ENCODE measurements at regions not wholly inside any gene's neighbourhood (a gene's known extent, or its start where the extent isn't known, plus 50 kb on each side); places are given as distances from the start of the nearest gene placed in this dataset.
A peak's percentile ranks its signal among the peaks of the same experiment; 100 is the strongest.
"Not testable (repeated sequence)": the region's sequence is repeated elsewhere in the genome, so short reads cannot be mapped to it uniquely, and the experiment has no call there.

DNA sequence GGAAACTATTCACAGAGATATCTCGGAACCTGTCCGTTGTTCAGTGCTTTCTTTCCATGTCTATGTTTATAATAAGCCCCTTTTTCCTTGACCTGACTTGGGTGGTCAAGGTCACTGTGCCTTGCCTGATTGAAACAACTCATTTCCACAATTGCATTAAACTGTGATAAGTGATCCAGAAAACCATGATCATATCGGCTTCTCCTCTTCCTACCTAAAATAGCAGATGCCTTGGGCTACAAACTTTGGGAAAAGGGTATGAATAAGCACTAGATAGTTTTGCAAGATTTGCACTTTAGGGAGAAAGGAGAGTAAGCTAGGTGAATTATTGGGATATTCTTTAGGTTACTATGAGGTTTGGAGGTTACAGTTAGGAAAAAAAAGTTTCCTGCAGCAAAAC, 115.2 kb downstream of the KBTBD2 start:
- H3K27me3 Mint-ChIP-seq; H3K27ac Mint-ChIP-seq; H3K4me3 Mint-ChIP-seq; H3K9me3 Mint-ChIP-seq; H3K4me1 Mint-ChIP-seq (ENCODE audit: low read depth); H3K36me3 Mint-ChIP-seq (ENCODE audit: low read depth); intact Hi-C loops (cut with micrococcal nuclease): not testable (repeated sequence)

DNA sequence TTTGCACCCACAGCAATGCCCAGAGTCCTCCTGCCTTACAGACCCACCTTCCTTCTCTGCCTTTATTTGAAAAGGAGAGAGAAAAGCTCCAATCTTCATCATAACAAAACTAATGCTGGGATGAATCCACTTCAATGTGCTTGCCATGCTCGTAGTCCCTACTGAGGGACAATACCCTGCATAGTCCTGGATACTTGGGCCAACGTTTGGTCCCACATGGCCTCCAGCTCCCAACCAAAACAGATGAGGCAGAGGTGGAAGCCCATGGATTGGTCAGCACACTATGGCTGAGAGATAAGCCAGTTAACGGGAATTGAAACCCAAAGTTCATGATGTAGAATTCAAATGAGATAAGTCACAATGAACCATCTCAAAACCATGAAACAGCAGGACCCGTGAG, 115.8 kb downstream of the KBTBD2 start:
- H3K9me3 Mint-ChIP-seq; H3K27me3 Mint-ChIP-seq; intact Hi-C loops (cut with micrococcal nuclease); H3K4me3 Mint-ChIP-seq; H3K27ac Mint-ChIP-seq; H3K36me3 Mint-ChIP-seq (ENCODE audit: low read depth); H3K4me1 Mint-ChIP-seq (ENCODE audit: low read depth): not testable (repeated sequence)

DNA sequence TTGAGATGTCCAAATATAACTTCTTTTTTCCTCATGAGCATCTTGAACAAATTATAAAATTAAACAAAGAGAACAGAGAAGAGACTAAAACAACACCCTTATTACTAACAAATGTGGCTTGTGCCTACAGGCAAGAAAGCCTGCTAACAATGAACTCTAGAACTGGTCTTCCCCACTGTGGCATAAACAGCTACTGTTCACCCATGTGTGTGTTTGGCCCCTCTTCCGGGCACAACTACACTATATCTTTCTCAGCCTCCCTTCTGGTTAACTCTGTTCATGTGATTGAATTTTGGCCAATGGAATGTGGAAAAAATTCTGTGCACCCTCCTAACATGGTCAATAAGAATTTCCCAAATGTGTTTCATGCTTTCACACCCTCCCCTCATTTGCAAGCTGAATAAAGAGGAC, 117.0 kb downstream of the KBTBD2 start:
- H3K9me3 Mint-ChIP-seq: no peaks in the 10 kb centered on the region
- intact Hi-C loops (cut with micrococcal nuclease): no loop called here
- H3K27me3 Mint-ChIP-seq: no peaks in the 10 kb centered on the region
- H3K4me3 Mint-ChIP-seq: no peak overlapping the region
- no peaks in the 10 kb centered on the region for H3K36me3 Mint-ChIP-seq (ENCODE audit: low read depth)
- no peaks in the 10 kb centered on the region for H3K4me1 Mint-ChIP-seq (ENCODE audit: low read depth)
- H3K27ac Mint-ChIP-seq: no peak overlapping the region

DNA sequence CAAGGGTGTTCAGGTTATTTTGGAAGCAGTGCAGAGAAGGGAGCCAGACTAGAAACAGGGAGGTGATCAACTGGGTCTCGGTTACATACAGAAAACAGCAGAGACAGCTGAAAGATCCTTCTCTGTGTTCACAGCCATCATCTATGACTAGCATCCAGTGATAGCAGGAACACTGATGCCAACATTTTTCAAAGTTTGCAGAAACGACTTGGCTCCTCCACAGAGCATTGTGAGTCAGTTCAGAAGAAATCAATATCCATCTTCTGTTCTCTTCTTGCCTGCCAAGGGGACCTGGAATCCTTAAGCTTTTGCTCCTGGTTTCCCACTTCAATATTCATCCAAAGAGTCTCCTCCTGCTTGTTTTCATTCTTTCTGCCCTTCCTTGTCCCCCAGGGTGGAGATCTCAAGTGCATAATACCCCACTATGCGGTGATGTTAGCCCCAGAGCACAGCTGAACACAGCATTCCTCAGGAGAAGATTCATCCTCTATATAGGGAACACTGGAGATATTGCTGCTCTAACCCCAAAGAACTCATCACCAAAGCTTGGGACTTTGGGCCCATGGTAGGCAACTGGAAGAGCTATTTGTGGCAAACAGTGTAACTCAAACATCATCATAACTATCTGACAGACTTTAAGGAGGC, 122.6 kb downstream of the KBTBD2 start:
- H3K36me3 Mint-ChIP-seq (ENCODE audit: low read depth); H3K9me3 Mint-ChIP-seq; H3K27me3 Mint-ChIP-seq; H3K4me1 Mint-ChIP-seq (ENCODE audit: low read depth); H3K27ac Mint-ChIP-seq; intact Hi-C loops (cut with micrococcal nuclease); H3K4me3 Mint-ChIP-seq: not testable (repeated sequence)

DNA sequence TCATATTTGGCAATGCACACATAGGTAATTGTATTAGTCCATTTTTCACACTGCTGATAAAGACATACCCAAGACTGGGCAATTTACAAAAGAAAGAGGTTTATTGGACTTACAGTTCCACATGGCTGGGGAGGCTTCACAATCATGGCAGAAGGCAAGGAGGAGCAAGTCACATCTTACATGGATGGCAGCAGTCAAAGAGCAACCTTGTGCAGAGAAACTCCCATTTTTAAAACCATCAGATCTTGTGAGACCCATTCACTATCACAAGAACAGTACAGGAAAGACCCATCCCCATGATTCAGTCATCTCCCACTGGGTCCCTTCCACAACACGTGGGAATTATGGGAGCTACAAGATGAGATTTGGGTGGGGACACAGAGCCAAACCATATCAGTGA, 123.2 kb downstream of the KBTBD2 start:
- H3K4me3 Mint-ChIP-seq; intact Hi-C loops (cut with micrococcal nuclease): not testable (repeated sequence)

DNA sequence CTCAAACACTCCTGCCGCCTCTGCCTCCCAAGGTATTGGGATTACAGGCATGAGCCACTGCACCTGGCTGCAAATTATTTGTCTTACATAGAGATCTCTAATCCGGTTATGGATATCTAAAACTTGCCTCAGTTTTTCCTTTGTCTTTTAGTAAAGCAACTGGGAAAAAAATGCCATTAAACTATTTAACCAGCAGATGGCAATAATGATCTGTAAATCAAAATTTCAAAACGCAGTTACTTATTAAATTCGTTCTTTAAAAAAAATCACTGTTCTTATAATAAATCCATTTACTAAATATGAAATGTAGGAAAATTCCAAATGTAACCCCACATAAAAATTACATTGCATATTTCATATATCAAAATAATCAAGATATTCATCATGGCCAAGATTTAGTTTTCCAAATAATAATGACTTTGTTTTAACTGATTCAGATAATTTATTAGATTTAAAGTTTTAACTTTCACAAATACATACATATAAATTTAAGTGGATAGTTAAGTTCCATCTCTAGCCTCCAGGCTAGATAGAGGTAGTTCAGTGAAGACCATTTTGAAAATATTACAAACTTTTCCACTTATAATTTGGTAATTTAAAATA, 125.8 kb downstream of the KBTBD2 start:
- intact Hi-C loops (cut with micrococcal nuclease); H3K4me3 Mint-ChIP-seq; H3K9me3 Mint-ChIP-seq; H3K36me3 Mint-ChIP-seq (ENCODE audit: low read depth); H3K27ac Mint-ChIP-seq: not testable (repeated sequence)
- H3K27me3 Mint-ChIP-seq: peaks cover 30% of the 10 kb centered on the region
- peaks cover 23% of the 10 kb centered on the region for H3K4me1 Mint-ChIP-seq (ENCODE audit: low read depth)

More for the DNA sequence above, 123.2 kb downstream of the KBTBD2 start:
- H3K36me3 Mint-ChIP-seq (ENCODE audit: low read depth); H3K4me1 Mint-ChIP-seq (ENCODE audit: low read depth); H3K9me3 Mint-ChIP-seq; H3K27me3 Mint-ChIP-seq; H3K27ac Mint-ChIP-seq: not testable (repeated sequence)

DNA sequence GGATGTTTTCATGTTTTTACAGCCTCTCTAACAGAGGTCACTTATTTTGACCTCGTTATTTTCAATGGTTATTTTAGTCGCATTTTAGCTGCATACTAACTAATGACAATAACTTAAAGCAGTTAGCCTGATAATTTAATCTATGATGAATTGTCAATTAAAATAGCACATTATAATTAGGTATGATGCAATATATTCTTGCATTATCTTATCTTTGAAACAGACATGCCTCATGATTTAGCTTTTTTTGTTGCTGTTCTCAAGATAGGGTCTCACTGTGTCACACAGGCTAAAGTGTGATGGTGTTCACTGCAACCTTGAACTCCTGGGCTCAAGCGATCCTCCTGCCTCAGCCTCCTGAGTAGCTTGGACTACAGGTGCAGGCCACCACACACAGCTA, 126.4 kb downstream of the KBTBD2 start:
- H3K4me1 Mint-ChIP-seq (ENCODE audit: low read depth): peaks cover 23% of the 10 kb centered on the region
- no peaks in the 10 kb centered on the region for H3K36me3 Mint-ChIP-seq (ENCODE audit: low read depth)
- H3K9me3 Mint-ChIP-seq: peaks cover 10% of the 10 kb centered on the region
- intact Hi-C loops (cut with micrococcal nuclease): no loop called here
- H3K4me3 Mint-ChIP-seq: no peak overlapping the region
- H3K27me3 Mint-ChIP-seq: peaks cover 33% of the 10 kb centered on the region
- H3K27ac Mint-ChIP-seq: no peak overlapping the region

DNA sequence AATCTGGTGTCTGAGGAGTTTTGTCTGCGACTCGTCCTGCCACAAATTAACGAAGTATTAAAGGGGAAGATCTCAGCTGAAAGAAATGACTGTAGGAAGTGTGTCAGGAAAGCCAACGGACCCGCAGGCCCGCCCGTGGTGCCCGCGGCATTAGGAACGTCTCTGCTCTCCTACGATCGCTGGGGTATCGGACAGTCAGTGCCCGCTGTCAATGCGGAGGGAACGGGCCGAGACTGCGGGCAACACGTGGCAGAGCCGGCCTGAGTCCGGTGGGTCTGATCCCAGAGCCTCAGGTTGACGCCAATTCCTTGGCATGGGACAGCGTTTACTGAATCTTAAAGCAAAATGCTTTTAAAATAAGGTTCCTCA, 128.7 kb downstream of the KBTBD2 start:
- peaks cover under 1% of the 10 kb centered on the region for H3K9me3 Mint-ChIP-seq
- intact Hi-C loops (cut with micrococcal nuclease): no loop called here
- H3K4me1 Mint-ChIP-seq (ENCODE audit: low read depth): peaks cover 23% of the 10 kb centered on the region
- H3K36me3 Mint-ChIP-seq (ENCODE audit: low read depth): no peaks in the 10 kb centered on the region
- H3K4me3 Mint-ChIP-seq: peak overlapping the region; percentile 58
- H3K27ac Mint-ChIP-seq: no peak overlapping the region
- peaks cover 34% of the 10 kb centered on the region for H3K27me3 Mint-ChIP-seq

DNA sequence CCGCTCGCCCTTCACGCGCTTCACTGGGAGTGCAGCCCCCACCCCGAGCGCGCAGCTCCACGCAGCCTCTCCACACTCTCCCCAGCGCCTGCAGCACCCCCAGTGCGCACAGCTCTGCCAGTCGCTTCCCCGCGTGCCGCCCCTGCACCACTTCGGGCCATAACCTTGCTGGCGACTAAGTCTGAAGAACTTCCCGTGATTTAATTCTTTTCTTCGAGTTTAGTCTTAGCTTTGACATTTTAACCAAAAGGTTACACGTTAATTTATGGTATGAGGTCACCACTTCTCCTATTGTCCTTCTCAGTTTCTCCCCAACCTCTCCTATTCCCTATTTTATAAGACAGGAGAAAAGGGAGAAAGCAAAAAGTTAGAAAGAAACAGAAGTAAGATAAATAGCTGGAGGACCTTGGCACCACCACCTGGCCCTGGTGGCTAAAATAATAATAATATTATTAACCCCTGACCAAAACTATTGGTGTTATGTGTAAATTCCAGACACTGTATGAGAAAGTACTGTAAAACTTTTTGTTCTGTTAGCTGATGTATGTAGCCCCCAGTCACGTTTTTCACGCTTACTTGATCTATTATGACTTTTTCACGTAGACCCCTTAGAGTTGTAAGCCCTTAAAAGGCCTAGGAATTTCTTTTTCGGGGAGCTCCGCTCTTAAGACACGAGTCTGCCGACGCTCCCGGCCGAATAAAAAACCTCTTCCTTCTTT, 129.2 kb downstream of the KBTBD2 start:
- H3K36me3 Mint-ChIP-seq (ENCODE audit: low read depth); H3K27ac Mint-ChIP-seq; H3K9me3 Mint-ChIP-seq; intact Hi-C loops (cut with micrococcal nuclease): not testable (repeated sequence)
- Mint-ChIP-seq H3K27me3 (peaks cover 34% of the 10 kb centered on the region), H3K4me3 (peak overlapping the region; percentile 67), H3K4me1 (ENCODE audit: low read depth) (peaks cover 23% of the 10 kb centered on the region)

DNA sequence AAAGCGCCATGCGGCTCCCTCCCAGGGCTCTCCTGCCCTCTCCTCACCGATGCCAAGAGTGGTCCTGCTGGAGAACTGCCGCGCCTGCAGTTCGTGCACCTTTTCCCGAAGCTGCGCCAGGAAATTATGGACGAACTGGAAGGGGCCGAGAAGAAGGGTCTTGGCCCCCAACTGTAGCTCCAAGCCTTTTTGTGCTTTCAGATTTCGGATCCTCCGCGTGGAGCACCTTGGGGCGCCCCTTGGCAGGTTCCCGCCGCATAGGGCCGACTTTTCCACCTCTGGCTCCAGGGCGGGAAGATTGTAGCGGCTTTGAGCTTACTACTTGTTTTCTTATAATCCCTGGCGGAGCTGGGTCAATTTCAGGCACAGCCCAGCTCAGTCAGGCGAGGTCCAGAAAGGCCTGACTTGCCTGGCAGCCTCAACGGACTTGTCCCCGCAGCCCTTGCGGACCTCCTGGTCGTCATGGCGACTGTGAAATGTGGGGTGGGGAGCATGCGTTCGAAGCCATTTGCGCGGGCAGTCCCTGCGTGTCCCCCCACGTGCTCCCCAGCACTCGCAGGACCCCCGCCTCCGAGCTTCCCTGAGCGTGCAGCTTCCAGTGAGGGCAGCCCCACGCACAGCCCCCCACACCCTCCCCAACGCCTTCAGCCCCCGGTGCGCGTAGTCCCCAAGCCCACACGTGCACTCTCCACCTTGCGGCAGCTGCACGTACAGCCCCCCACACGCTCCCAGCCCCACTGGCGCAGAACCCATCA, 129.9 kb downstream of the KBTBD2 start:
- Mint-ChIP-seq H3K27ac (no peak overlapping the region), H3K36me3 (ENCODE audit: low read depth) (no peaks in the 10 kb centered on the region), H3K4me1 (ENCODE audit: low read depth) (peaks cover 23% of the 10 kb centered on the region), H3K27me3 (peaks cover 34% of the 10 kb centered on the region), H3K9me3 (no peaks in the 10 kb centered on the region), H3K4me3 (peak overlapping the region; percentile 67)
- intact Hi-C loops (cut with micrococcal nuclease): no loop called here

DNA sequence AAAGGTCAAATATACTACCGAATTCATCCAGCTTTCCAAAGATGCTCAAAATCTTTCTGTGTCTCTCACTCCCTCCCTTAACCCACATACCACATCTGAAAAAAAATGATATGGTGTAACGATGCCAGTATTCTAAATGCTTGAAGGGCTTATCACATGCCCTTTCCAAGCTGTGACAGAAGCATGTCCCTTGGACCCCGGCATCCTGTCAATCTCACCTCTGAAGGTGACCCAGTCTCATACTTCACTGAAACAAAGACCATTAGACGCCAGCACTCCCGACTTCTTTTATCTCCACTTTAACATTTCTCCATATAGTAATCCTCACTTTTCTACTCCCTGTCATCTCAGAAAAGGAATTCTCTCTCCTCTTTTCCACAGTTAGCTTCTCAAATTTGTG, 130.8 kb downstream of the KBTBD2 start:
- H3K9me3 Mint-ChIP-seq; H3K27ac Mint-ChIP-seq; H3K36me3 Mint-ChIP-seq (ENCODE audit: low read depth); intact Hi-C loops (cut with micrococcal nuclease); H3K4me3 Mint-ChIP-seq: not testable (repeated sequence)
- Mint-ChIP-seq H3K27me3 (peaks cover 34% of the 10 kb centered on the region), H3K4me1 (ENCODE audit: low read depth) (peaks cover 23% of the 10 kb centered on the region)

DNA sequence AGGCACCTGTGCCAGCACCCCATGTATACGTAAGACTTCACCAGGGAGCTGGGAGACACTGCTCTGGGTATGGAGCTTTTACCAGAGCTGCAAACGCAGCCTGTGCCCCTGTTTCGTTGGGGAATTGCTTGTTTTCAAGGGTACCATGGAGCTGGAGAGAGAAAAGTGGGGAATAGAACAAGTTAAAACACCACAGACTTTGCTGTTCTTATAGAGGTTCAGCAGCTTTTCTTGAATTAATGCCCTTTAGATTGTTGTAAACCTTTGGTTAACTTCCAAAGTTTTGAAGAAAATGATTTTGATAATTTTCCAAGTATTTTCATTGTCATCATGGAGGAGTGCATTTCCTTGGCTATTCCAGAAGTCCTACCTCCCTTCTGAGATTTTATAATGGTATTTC, 131.7 kb downstream of the KBTBD2 start:
- H3K9me3 Mint-ChIP-seq; H3K27ac Mint-ChIP-seq; H3K36me3 Mint-ChIP-seq (ENCODE audit: low read depth); intact Hi-C loops (cut with micrococcal nuclease); H3K4me3 Mint-ChIP-seq: not testable (repeated sequence)
- Mint-ChIP-seq H3K4me1 (ENCODE audit: low read depth) (peaks cover 23% of the 10 kb centered on the region), H3K27me3 (peaks cover 34% of the 10 kb centered on the region)

DNA sequence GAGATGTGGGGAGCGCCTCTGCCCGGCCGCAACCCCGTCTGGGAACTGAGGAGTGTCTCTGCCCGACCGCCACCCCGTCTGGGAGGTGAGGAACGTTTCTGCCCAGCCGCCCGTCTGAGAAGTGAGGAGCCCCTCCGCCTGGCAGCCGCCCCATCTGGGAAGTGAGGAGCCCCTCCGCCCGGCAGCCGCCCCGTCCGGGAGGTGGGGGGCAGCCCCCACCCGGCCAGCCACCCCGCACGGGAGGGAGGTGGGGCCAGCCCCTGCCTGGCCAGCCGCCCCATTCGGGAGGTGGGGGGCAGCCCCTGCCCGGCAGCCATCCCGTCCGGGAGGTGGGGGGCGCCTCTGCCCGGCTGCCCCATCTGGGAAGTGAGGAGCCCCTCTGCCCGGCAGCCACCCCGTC, 137.7 kb downstream of the KBTBD2 start:
- intact Hi-C loops (cut with micrococcal nuclease); H3K4me1 Mint-ChIP-seq (ENCODE audit: low read depth); H3K4me3 Mint-ChIP-seq; H3K27me3 Mint-ChIP-seq; H3K27ac Mint-ChIP-seq: not testable (repeated sequence)
- Mint-ChIP-seq H3K36me3 (ENCODE audit: low read depth) (peaks cover 10% of the 10 kb centered on the region), H3K9me3 (peaks cover 19% of the 10 kb centered on the region)

DNA sequence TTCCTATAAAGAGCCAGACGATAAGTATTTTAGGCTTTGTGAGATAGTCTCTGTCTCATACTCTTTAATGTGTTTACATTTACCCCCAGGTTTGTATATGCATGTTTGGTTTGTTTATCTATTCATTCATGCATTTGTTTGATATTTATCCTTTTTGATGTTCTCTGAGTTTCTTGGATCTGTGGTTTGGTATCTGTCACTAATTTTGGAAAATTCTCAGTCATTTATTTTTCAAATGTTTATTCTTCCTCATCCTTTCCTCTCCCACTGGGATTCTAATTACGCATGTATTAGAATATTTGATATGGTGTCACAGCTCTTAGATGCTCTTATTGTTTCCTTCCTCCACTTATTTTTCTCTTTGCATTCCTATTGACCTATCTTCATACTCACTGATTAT, 143.2 kb downstream of the KBTBD2 start:
- peaks cover 34% of the 10 kb centered on the region for H3K9me3 Mint-ChIP-seq

More for the DNA sequence above, 143.2 kb downstream of the KBTBD2 start:
- H3K27me3 Mint-ChIP-seq; H3K4me1 Mint-ChIP-seq (ENCODE audit: low read depth); H3K36me3 Mint-ChIP-seq (ENCODE audit: low read depth); intact Hi-C loops (cut with micrococcal nuclease); H3K27ac Mint-ChIP-seq; H3K4me3 Mint-ChIP-seq: not testable (repeated sequence)
